A549 (cell line): ENCODE measurements at regions not wholly inside any gene's neighbourhood (a gene's known extent, or its start where the extent isn't known, plus 50 kb on each side); places are given as distances from the start of the nearest gene placed in this dataset.

Experiments
- ATAC-seq, 2 experiments: fragments of 200-7000 bp in 1 of 2; fragments of >200 bp in 1 of 2; cut with Nextera tagmentation in 1 of 2; cut with Tn5 transposase in 1 of 2; 3 replicates each; pipeline versions ENCODE4 v1.8.0 to v1.9.1; 2018 to 2020; ENCODE audit warnings: mild to moderate bottlenecking in 1 of 2, moderate library complexity in 1 of 2
- CTCF ChIA-PET: fragments of 300-600 bp; sonication (Branson Sonifier 250); formaldehyde crosslinking; extraction: SDS; loops from one replicate; lab custom pipeline; 2021; ENCODE audit warnings: antibody characterized with exemption, inconsistent platforms; lab: Yijun Ruan, JAX
- POLR2A ChIA-PET: fragments of 350-600 bp; formaldehyde crosslinking; extraction: SDS; loops from one replicate; lab custom pipeline; 2021; ENCODE audit warnings: antibody characterized with exemption, inconsistent platforms; lab: Yijun Ruan, JAX
- DNase-seq, 2 experiments: peaks; one replicate each; pipeline versions ENCODE4 v3.0.0 to v3.0.0-alpha.2; 2011 to 2016; ENCODE audit warnings: low read depth in 1 of 2, low spot score in 1 of 2
- FAIRE-seq: peaks from 2 replicates; lab custom pipeline; 2011; peaks lifted over from hg19 to GRCh38; lab: Jason Lieb, UNC
- H3K27ac ChIP-seq, 2 experiments: fragments of >200 bp; sonication (Bioruptor Twin); formaldehyde crosslinking; 3 replicates each; pipeline ENCODE4 v1.5.1; 2016 to 2017
- H3K4me1 ChIP-seq: fragments of >200 bp; sonication (Bioruptor Twin); formaldehyde crosslinking; 3 replicates; pipeline ENCODE4 v1.6.1; 2016
- H3K4me2 ChIP-seq: fragments of >200 bp; sonication (Bioruptor Twin); formaldehyde crosslinking; 3 replicates; pipeline ENCODE4 v1.6.1; 2016
- H3K4me3 ChIP-seq: fragments of >200 bp; sonication (Bioruptor Twin); formaldehyde crosslinking; 3 replicates; pipeline ENCODE4 v1.5.1; 2016
- H3K9me3 ChIP-seq: fragments of >200 bp; sonication (Bioruptor Twin); formaldehyde crosslinking; 3 replicates; pipeline ENCODE4 v1.6.1; 2016
- BHLHE40 ChIP-seq: IDR thresholded peaks from 2 replicates; pipeline ENCODE4 v1.6.1; 2012; ENCODE audit warnings: low read depth, low read length, inconsistent platforms
- CEBPB ChIP-seq, 2 experiments: fragments of >200 bp in 1 of 2; sonication (Bioruptor Twin) in 1 of 2; formaldehyde crosslinking in 1 of 2; IDR thresholded peaks; 2 replicates each; pipeline ENCODE4 v1.6.1; 2012 to 2016
- CHD2 ChIP-seq: fragments of 150-350 bp; IDR thresholded peaks from 2 replicates; pipeline ENCODE4 v1.6.1; 2014; ENCODE audit warnings: low read length; ENCODE audit not compliant: partially characterized antibody
- CHD4 ChIP-seq: fragments of 200-600 bp; sonication (generic); IDR thresholded peaks from 2 replicates; pipeline ENCODE4 v1.6.1; 2016; ENCODE audit warnings: antibody characterized with exemption, mild to moderate bottlenecking, borderline replicate concordance
- EHMT2 ChIP-seq: fragments of 200-600 bp; sonication (generic); IDR thresholded peaks from 2 replicates; pipeline ENCODE4 v1.6.1; 2016; ENCODE audit warnings: antibody characterized with exemption, low read depth, mild to moderate bottlenecking, moderate library complexity
- FOSL2 ChIP-seq, 2 experiments: fragments of 450-650 bp in 1 of 2; fragments of >200 bp in 1 of 2; sonication (Bioruptor Twin) in 1 of 2; formaldehyde crosslinking; IDR thresholded peaks; 2 replicates each; pipeline versions ENCODE4 v1.5.0 to v1.6.1; 2016 to 2020; ENCODE audit warnings: mild to moderate bottlenecking in 1 of 2, moderate library complexity in 1 of 2
- FOXS1 ChIP-seq: fragments of 250-450 bp; sonication (Bioruptor Pico); IDR thresholded peaks from 2 replicates; pipeline ENCODE4 v1.5.0; 2020; ENCODE audit warnings: mild to moderate bottlenecking, moderate library complexity
- GATA3 ChIP-seq: IDR thresholded peaks from 2 replicates; pipeline ENCODE4 v1.6.1; 2012; ENCODE audit warnings: borderline replicate concordance
- HDAC2 ChIP-seq: fragments of 200-600 bp; sonication (generic); IDR thresholded peaks from 2 replicates; pipeline ENCODE4 v1.6.1; 2016
- HOXA7 ChIP-seq: fragments of 250-450 bp; sonication (Bioruptor Pico); IDR thresholded peaks from 2 replicates; pipeline ENCODE4 v1.5.0; 2020; ENCODE audit warnings: mild to moderate bottlenecking, moderate library complexity
- JUNB ChIP-seq: fragments of >200 bp; sonication (Bioruptor Twin); formaldehyde crosslinking; IDR thresholded peaks from 2 replicates; pipeline ENCODE4 v1.6.1; 2016
- MYC ChIP-seq: IDR thresholded peaks from 2 replicates; pipeline ENCODE4 v1.6.1; 2012; ENCODE audit warnings: mild to moderate bottlenecking, inconsistent platforms, low read length, improper control_type of control experiment, borderline replicate concordance
- NPAS2 ChIP-seq: fragments of 250-450 bp; sonication (Bioruptor Pico); IDR thresholded peaks from 2 replicates; pipeline ENCODE4 v1.8.0; 2022; ENCODE audit warnings: mild to moderate bottlenecking, moderate library complexity, borderline replicate concordance
- PHF8 ChIP-seq: fragments of 200-600 bp; sonication (generic); IDR thresholded peaks from 2 replicates; pipeline ENCODE4 v1.6.1; 2016; ENCODE audit warnings: low read depth, mild to moderate bottlenecking, antibody characterized with exemption, moderate library complexity, borderline replicate concordance
- RCOR1 ChIP-seq: fragments of 150-350 bp; IDR thresholded peaks from 2 replicates; pipeline ENCODE4 v1.6.1; 2014; ENCODE audit warnings: antibody characterized with exemption, low read length, low read depth
- RFX5 ChIP-seq: fragments of 450-650 bp; IDR thresholded peaks from 2 replicates; pipeline ENCODE4 v1.7.1; 2014; ENCODE audit warnings: antibody characterized with exemption, mild to moderate bottlenecking, moderate library complexity
- SMC3 ChIP-seq: fragments of >200 bp; sonication (Bioruptor Twin); formaldehyde crosslinking; IDR thresholded peaks from 3 replicates; pipeline ENCODE4 v1.6.1; 2018; ENCODE audit warnings: inconsistent platforms
- TFCP2L1 ChIP-seq: fragments of 250-450 bp; sonication (Bioruptor Pico); IDR thresholded peaks from 2 replicates; pipeline ENCODE4 v1.5.0; 2021; ENCODE audit warnings: mild to moderate bottlenecking
- TP53 ChIP-seq: fragments of 250-450 bp; sonication (Bioruptor Pico); IDR thresholded peaks from 2 replicates; pipeline ENCODE4 v1.5.0; 2021; ENCODE audit warnings: mild to moderate bottlenecking, moderate library complexity
- ZFP36 ChIP-seq: fragments of 450-650 bp; IDR thresholded peaks from 2 replicates; pipeline ENCODE4 v1.6.1; 2014; ENCODE audit warnings: borderline replicate concordance; ENCODE audit not compliant: partially characterized antibody
- WGBS: methylation state at CpG from one replicate; pipeline ENCODE4 v1.1.6; 2017; ENCODE audit errors: missing lambda C conversion rate; 5-methylcytosine and 5-hydroxymethylcytosine counted together
- TF ChIP-seq, protein P1 (sequence below): fragments of >200 bp; sonication (Bioruptor Twin); formaldehyde crosslinking; IDR thresholded peaks from 3 replicates; pipeline ENCODE4 v1.5.1; 2016
- TF ChIP-seq, protein P2 (sequence below): fragments of 150-350 bp; IDR thresholded peaks from 2 replicates; pipeline ENCODE4 v1.6.1; 2014; ENCODE audit warnings: low read depth, mild to moderate bottlenecking, low read length
- TF ChIP-seq, protein P3 (sequence below): IDR thresholded peaks from 2 replicates; pipeline ENCODE4 v1.6.1; 2012
- TF ChIP-seq, protein P4 (sequence below): fragments of 250-450 bp; sonication (Bioruptor Pico); IDR thresholded peaks from 2 replicates; pipeline ENCODE4 v1.5.0; 2021; ENCODE audit warnings: mild to moderate bottlenecking, moderate library complexity, borderline replicate concordance

DNA sequence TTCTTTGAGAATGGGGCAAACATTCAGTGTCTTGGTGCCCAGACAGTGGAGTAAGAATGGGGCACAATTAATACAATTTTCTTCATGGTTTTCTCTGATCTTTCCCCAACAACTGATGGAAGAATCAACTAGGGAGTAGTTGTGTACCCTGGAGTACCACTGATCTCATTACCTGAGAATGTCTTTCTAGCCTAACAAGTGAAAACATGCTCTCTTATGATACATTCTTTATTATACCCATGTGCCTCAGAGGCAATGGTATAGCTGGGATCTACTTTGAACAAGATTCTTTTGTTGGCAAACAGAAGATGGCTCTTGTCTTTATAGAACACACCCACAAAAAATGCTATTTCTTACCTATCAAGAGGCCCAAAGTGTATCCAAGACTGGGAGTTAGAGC lies 250.6 kb upstream of the CMC1 start:
- DNase-seq (no peak), ATAC-seq (no peak), FAIRE-seq (no peak)
- CTCF ChIA-PET: no interaction called here
- TF ChIP-seq, protein P1, sequence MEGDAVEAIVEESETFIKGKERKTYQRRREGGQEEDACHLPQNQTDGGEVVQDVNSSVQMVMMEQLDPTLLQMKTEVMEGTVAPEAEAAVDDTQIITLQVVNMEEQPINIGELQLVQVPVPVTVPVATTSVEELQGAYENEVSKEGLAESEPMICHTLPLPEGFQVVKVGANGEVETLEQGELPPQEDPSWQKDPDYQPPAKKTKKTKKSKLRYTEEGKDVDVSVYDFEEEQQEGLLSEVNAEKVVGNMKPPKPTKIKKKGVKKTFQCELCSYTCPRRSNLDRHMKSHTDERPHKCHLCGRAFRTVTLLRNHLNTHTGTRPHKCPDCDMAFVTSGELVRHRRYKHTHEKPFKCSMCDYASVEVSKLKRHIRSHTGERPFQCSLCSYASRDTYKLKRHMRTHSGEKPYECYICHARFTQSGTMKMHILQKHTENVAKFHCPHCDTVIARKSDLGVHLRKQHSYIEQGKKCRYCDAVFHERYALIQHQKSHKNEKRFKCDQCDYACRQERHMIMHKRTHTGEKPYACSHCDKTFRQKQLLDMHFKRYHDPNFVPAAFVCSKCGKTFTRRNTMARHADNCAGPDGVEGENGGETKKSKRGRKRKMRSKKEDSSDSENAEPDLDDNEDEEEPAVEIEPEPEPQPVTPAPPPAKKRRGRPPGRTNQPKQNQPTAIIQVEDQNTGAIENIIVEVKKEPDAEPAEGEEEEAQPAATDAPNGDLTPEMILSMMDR: no peak
- TF ChIP-seq CHD4: no peak
- no peak for TF ChIP-seq FOXS1
- TF ChIP-seq BHLHE40: no peak
- no peak for TF ChIP-seq EHMT2
- TF ChIP-seq MYC: no peak
- no peak for TF ChIP-seq HDAC2
- TF ChIP-seq RFX5: no peak
- TF ChIP-seq CEBPB (IDR thresholded peaks at IDR 0.05): no peak
- TF ChIP-seq, protein P2, sequence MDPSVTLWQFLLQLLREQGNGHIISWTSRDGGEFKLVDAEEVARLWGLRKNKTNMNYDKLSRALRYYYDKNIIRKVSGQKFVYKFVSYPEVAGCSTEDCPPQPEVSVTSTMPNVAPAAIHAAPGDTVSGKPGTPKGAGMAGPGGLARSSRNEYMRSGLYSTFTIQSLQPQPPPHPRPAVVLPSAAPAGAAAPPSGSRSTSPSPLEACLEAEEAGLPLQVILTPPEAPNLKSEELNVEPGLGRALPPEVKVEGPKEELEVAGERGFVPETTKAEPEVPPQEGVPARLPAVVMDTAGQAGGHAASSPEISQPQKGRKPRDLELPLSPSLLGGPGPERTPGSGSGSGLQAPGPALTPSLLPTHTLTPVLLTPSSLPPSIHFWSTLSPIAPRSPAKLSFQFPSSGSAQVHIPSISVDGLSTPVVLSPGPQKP: no peak
- TF ChIP-seq, protein P3, sequence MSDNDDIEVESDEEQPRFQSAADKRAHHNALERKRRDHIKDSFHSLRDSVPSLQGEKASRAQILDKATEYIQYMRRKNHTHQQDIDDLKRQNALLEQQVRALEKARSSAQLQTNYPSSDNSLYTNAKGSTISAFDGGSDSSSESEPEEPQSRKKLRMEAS: no peak
- no peak for TF ChIP-seq SMC3
- TF ChIP-seq, all 56 proteins: peak for 0
- H3K4me2 ChIP-seq: no peak overlapping the region
- no peak overlapping the region for H3K4me3 ChIP-seq
- no peaks in the 10 kb centered on the region for H3K9me3 ChIP-seq
- no peak overlapping the region for H3K27ac ChIP-seq
- POLR2A ChIA-PET: no interaction called here
- H3K4me1 ChIP-seq: no peaks in the 10 kb centered on the region

DNA sequence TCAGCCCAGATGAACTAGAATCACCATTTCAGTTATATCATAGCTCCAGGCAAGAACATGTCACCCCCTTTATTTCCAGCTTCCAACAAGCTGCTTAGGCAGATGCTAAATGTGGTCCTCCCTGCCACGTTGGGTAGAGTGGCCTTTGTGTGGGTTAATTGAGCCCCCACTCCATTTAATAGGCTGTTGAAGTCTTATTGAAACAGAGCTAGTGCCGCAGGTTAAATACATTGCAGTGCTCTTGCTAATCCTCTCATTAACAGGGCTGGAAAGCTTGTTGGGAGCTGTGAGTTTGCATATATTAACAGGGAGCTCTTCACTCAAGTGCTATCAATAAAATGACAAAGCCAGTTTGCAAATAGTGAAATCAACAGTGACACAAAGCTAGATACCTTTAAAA lies 248.4 kb upstream of the CMC1 start:
- POLR2A ChIA-PET: no interaction called here
- Histone ChIP-seq H3K9me3 (no peaks in the 10 kb centered on the region), H3K27ac (no peak overlapping the region), H3K4me3 (no peak overlapping the region), H3K4me2 (no peak overlapping the region), H3K4me1 (no peaks in the 10 kb centered on the region)
- WGBS: 30% methylated on average over 2 of the region's 2 CpGs
- TF ChIP-seq RFX5: no peak
- TF ChIP-seq PHF8: no peak
- TF ChIP-seq EHMT2: no peak
- TF ChIP-seq JUNB: no peak
- TF ChIP-seq, protein P4, sequence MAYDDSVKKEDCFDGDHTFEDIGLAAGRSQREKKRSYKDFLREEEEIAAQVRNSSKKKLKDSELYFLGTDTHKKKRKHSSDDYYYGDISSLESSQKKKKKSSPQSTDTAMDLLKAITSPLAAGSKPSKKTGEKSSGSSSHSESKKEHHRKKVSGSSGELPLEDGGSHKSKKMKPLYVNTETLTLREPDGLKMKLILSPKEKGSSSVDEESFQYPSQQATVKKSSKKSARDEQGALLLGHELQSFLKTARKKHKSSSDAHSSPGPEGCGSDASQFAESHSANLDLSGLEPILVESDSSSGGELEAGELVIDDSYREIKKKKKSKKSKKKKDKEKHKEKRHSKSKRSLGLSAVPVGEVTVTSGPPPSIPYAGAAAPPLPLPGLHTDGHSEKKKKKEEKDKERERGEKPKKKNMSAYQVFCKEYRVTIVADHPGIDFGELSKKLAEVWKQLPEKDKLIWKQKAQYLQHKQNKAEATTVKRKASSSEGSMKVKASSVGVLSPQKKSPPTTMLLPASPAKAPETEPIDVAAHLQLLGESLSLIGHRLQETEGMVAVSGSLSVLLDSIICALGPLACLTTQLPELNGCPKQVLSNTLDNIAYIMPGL (CRISPR knock-in tag): no peak
- TF ChIP-seq ZFP36: no peak
- TF ChIP-seq, protein P2: no peak
- TF ChIP-seq TP53 (CRISPR knock-in tag): no peak
- no peak for TF ChIP-seq TFCP2L1 (CRISPR knock-in tag)
- TF ChIP-seq FOSL2 (IDR thresholded peaks at IDR 0.05): no peak
- TF ChIP-seq FOSL2 (CRISPR knock-in tag; IDR thresholded peaks at IDR 0.05): no peak
- no peak for TF ChIP-seq NPAS2 (CRISPR knock-in tag)
- TF ChIP-seq CHD2: no peak
- no peak for TF ChIP-seq RCOR1
- TF ChIP-seq HOXA7 (CRISPR knock-in tag): no peak
- no peak for TF ChIP-seq GATA3
- CTCF ChIA-PET: interaction anchor here (0.6 kb wide), 1 partner anchor 192 kb away, joined by 3 read pairs; no protein-coding TSS in a partner anchor
- ATAC-seq (no peak), FAIRE-seq (no peak), DNase-seq (no peak)
